ENCODE measurements at regions not wholly inside any gene's neighbourhood (a gene's known extent, or its start where the extent isn't known, plus 50 kb on each side); places are given as distances from the start of the nearest gene placed in this dataset.

- intact Hi-C loops (cut with micrococcal nuclease), result no loop called here
- no peaks in the 10 kb centered on the region for H3K79me2 ChIP-seq (ENCODE audit: insufficient read depth, low read length)
- no peak overlapping the region for H3K4me3 ChIP-seq (replicated peaks in 1 of 3; ENCODE audit: low read depth in 2 of 3, low read length in 3 of 3)
These were observed 391.7 kb upstream of the PITX2 start for GRCh38 chr4:111014537-111014936.

GRCh38 chr4:111016416-111016815 lies 393.5 kb upstream of the PITX2 start:
- no peaks in the 10 kb centered on the region for H3K79me2 ChIP-seq (ENCODE audit: insufficient read depth, low read length)
- no peak for DNase-seq
- H3K9me3 ChIP-seq (replicated peaks in 1 of 2; ENCODE audit: control insufficient read depth in 1 of 2, insufficient read depth in 1 of 2, low read length in 2 of 2), result no peaks in the 10 kb centered on the region
- Mint-ChIP-seq H3K27ac (no peak overlapping the region), H3K4me1 (no peaks in the 10 kb centered on the region), H3K4me3 (no peak overlapping the region), H3K9me3 (peaks cover 0 to 2% (median 0%) of the 10 kb centered on the region in 7 donors), H3K36me3 (no peaks in the 10 kb centered on the region), H3K27me3 (ENCODE audit: low read depth in 3 of 3) (peaks cover 0 to 2% (median 2%) of the 10 kb centered on the region in 3 donors)
- H3K27ac ChIP-seq (ENCODE audit: low read depth in 1 of 2, low read length in 2 of 2), result no peak overlapping the region
- H3K27me3 ChIP-seq (ENCODE audit: control insufficient read depth in 2 of 2, insufficient read depth in 2 of 2, low read length in 2 of 2), result no peaks in the 10 kb centered on the region
- H3K4me2 ChIP-seq (replicated peaks; ENCODE audit: extremely low read depth, low read length, poor library complexity, severe bottlenecking), result no peak overlapping the region
- no peak overlapping the region for H3K4me3 ChIP-seq (replicated peaks in 1 of 3; ENCODE audit: low read depth in 2 of 3, low read length in 3 of 3)
- no peak for TF ChIP-seq CTCF (IDR thresholded peaks at IDR 0.05)
- no peaks in the 10 kb centered on the region for H3K36me3 ChIP-seq (replicated peaks in 1 of 2; ENCODE audit: control insufficient read depth in 1 of 2, insufficient read depth in 2 of 2, low read length in 2 of 2)
- H3K4me1 ChIP-seq (ENCODE audit: control insufficient read depth in 1 of 2, insufficient read depth in 2 of 2, low read length in 2 of 2), result no peaks in the 10 kb centered on the region
- intact Hi-C loops (cut with micrococcal nuclease), result no loop called here
- H4K20me1 ChIP-seq (ENCODE audit: insufficient read depth, low read length), result no peaks in the 10 kb centered on the region
- H3K9ac ChIP-seq (ENCODE audit: insufficient read depth, low read length, poor library complexity, severe bottlenecking), result no peak overlapping the region
- no peak overlapping the region for H2AFZ ChIP-seq (ENCODE audit: insufficient read depth, low read depth, low read length, poor library complexity, severe bottlenecking)

More at GRCh38 chr4:111014537-111014936, 391.7 kb upstream of the PITX2 start:
- H3K27ac ChIP-seq (ENCODE audit: low read depth in 1 of 2, low read length in 2 of 2), result no peak overlapping the region
- H3K27ac Mint-ChIP-seq, result no peak overlapping the region
- TF ChIP-seq CTCF (IDR thresholded peaks at IDR 0.05), result no peak
- H3K4me1 ChIP-seq (ENCODE audit: control insufficient read depth in 1 of 2, insufficient read depth in 2 of 2, low read length in 2 of 2), result no peaks in the 10 kb centered on the region
- H3K36me3 Mint-ChIP-seq, result no peaks in the 10 kb centered on the region
- H3K4me1 Mint-ChIP-seq, result no peaks in the 10 kb centered on the region
- no peak overlapping the region for H3K9ac ChIP-seq (ENCODE audit: insufficient read depth, low read length, poor library complexity, severe bottlenecking)
- no peak for DNase-seq
- H3K27me3 Mint-ChIP-seq (ENCODE audit: low read depth in 3 of 3), result peaks cover 0 to 2% (median 2%) of the 10 kb centered on the region in 3 donors
- no peaks in the 10 kb centered on the region for H3K9me3 ChIP-seq (replicated peaks in 1 of 2; ENCODE audit: control insufficient read depth in 1 of 2, insufficient read depth in 1 of 2, low read length in 2 of 2)
- no peak overlapping the region for H3K4me2 ChIP-seq (replicated peaks; ENCODE audit: extremely low read depth, low read length, poor library complexity, severe bottlenecking)
- H4K20me1 ChIP-seq (ENCODE audit: insufficient read depth, low read length), result no peaks in the 10 kb centered on the region
- peaks cover 0 to 3% (median 0%) of the 10 kb centered on the region in 7 donors for H3K9me3 Mint-ChIP-seq
- 100% methylated on average over 1 of the region's 1 CpG for WGBS (ENCODE audit: insufficient coverage)
- no peaks in the 10 kb centered on the region for H3K27me3 ChIP-seq (ENCODE audit: control insufficient read depth in 2 of 2, insufficient read depth in 2 of 2, low read length in 2 of 2)
- H2AFZ ChIP-seq (ENCODE audit: insufficient read depth, low read depth, low read length, poor library complexity, severe bottlenecking), result no peak overlapping the region
- no peak overlapping the region for H3K4me3 Mint-ChIP-seq
- no peaks in the 10 kb centered on the region for H3K36me3 ChIP-seq (replicated peaks in 1 of 2; ENCODE audit: control insufficient read depth in 1 of 2, insufficient read depth in 2 of 2, low read length in 2 of 2)

All from CD14-positive monocyte (primary cell).